GM12864 (cell line): ENCODE measurements at regions not wholly inside any gene's neighbourhood (a gene's known extent, or its start where the extent isn't known, plus 50 kb on each side); places are given as distances from the start of the nearest gene placed in this dataset.

ENCODE experiments used
- DNase-seq: peaks from one replicate; pipeline ENCODE4 v3.0.0-alpha.2; 2011; ENCODE audit warnings: low read depth
- H3K4me3 ChIP-seq: 2 replicates; pipeline ENCODE4 v1.5.1; 2011; ENCODE audit warnings: mild to moderate bottlenecking, low read depth, low read length, control low read depth
- TF ChIP-seq, protein P1 (sequence below): IDR thresholded peaks from 2 replicates; pipeline ENCODE4 v1.5.1; 2011; ENCODE audit warnings: low read depth, mild to moderate bottlenecking, moderate library complexity, low read length, control low read depth, inconsistent platforms; ENCODE audit errors: missing control alignments

- TF ChIP-seq, protein P1, sequence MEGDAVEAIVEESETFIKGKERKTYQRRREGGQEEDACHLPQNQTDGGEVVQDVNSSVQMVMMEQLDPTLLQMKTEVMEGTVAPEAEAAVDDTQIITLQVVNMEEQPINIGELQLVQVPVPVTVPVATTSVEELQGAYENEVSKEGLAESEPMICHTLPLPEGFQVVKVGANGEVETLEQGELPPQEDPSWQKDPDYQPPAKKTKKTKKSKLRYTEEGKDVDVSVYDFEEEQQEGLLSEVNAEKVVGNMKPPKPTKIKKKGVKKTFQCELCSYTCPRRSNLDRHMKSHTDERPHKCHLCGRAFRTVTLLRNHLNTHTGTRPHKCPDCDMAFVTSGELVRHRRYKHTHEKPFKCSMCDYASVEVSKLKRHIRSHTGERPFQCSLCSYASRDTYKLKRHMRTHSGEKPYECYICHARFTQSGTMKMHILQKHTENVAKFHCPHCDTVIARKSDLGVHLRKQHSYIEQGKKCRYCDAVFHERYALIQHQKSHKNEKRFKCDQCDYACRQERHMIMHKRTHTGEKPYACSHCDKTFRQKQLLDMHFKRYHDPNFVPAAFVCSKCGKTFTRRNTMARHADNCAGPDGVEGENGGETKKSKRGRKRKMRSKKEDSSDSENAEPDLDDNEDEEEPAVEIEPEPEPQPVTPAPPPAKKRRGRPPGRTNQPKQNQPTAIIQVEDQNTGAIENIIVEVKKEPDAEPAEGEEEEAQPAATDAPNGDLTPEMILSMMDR: no peak
- DNase-seq: no peak
- no peak overlapping the region for H3K4me3 ChIP-seq
Observed at GRCh38 chr22:22796724-22797123, 90.9 kb upstream of the IGLL5 start.

DNA sequence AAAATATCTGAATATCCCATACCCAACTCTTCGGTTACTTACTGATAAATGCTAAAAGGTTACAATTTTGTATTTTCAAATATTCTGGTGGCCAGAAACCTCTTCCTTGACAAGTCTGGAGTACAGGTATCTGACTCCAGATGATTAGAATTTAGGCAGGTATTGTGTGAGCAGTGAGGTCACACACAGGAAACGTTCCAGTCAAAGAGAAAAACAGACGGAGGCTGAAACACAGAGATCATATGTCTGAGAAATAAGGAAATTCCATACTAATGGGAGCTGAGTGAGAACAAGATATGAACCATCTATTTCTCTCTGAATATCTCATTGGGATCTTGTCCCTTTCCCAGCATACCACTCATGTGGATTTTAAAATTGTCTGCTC lies 89.4 kb upstream of the IGLL5 start:
- TF ChIP-seq, protein P1: no peak
- H3K4me3 ChIP-seq: no peak overlapping the region
- DNase-seq: no peak

- DNase-seq: no peak
- no peak overlapping the region for H3K4me3 ChIP-seq
- TF ChIP-seq, protein P1: no peak
Observed at GRCh38 chr22:22798716-22799115, 88.9 kb upstream of the IGLL5 start.

- H3K4me3 ChIP-seq: no peak overlapping the region
- TF ChIP-seq, protein P1: no peak
- DNase-seq: no peak
Observed at GRCh38 chr22:22799561-22799960, 88.1 kb upstream of the IGLL5 start.

GRCh38 chr22:22800716-22801115 lies 86.9 kb upstream of the IGLL5 start:
- no peak for DNase-seq
- TF ChIP-seq, protein P1: no peak
- no peak overlapping the region for H3K4me3 ChIP-seq

DNA sequence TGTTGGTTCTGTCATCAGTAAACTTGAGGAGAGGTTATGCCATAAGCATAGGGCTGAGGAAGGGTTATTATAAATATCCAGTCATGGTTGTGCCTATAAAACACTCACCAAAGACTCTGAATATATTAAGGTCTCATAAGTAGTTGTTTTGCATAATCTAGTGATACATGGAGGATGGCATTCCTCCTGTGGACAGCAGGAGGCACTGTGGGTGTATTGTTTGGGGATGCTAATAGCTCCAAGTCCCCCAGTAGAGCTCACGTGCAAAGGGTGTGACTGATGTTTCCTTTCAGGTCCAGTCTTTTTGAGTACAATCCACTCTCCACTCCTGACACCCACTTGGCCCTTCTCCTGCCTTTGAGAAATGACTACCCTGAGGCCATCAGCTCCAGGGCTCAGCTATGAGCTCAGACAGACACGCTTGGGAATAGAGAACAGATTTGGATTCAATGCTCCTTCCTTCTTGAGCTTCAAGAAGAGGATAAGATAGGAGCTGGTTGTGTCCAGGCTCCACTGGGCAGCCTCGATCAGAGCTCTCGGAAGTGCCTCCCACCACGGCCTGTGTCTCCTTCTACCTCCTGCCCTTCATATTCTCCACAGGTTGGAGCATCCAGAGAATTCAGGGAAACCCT lies 85.2 kb upstream of the IGLL5 start:
- TF ChIP-seq, protein P1: peak; percentile 77
- H3K4me3 ChIP-seq: no peak overlapping the region
- DNase-seq: no peak

DNA sequence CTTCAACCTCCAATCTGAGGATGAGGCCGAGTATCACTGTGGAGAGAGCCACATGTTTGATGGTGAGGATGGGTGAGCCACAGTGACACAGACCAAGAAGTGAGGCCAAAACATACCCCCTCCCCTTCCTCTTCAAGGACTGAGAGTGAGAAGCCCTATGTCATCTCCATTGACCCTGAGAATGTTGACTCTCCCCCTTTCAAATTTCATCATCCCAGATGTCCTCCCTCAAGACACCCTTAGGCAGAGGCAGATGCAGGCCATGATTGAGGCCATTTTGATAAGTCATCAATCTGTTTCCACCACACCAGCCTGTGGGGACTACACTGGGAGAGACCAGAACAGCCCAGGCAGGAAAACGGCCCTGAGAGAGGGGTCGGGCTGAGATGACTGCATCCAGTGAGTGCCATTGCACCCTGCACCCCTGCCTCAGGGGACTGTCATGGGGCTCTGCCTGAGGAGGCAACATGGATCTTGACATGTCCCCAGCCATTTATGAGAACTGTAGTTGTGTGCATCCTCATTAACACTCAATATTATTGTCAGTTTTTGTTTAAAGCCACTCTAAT lies 84.2 kb upstream of the IGLL5 start:
- H3K4me3 ChIP-seq: no peak overlapping the region
- TF ChIP-seq, protein P1: no peak
- no peak for DNase-seq
